ENCODE measurements at regions not wholly inside any gene's neighbourhood (a gene's known extent, or its start where the extent isn't known, plus 50 kb on each side); places are given as distances from the start of the nearest gene placed in this dataset.

DNA sequence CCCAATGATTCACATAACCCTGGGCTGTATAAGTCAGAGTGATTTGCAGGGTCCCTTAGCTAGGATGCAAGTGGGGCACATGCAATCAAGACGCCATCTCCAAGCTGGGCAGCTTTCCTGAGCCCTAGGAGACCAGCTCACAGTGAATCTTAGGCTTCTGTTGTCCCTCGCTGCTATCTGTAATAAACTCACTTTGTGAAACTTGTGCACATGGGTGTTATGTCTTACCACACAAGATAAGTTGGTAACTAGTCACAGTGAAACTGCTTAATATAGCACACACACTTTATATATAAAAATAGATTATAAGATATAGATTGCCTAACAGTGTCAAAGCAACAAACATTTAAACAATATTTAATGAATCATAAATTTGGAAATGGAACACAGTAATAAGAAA is 658.5 kb downstream of the SLCO4C1 start:
- TF ChIP-seq, protein P1, sequence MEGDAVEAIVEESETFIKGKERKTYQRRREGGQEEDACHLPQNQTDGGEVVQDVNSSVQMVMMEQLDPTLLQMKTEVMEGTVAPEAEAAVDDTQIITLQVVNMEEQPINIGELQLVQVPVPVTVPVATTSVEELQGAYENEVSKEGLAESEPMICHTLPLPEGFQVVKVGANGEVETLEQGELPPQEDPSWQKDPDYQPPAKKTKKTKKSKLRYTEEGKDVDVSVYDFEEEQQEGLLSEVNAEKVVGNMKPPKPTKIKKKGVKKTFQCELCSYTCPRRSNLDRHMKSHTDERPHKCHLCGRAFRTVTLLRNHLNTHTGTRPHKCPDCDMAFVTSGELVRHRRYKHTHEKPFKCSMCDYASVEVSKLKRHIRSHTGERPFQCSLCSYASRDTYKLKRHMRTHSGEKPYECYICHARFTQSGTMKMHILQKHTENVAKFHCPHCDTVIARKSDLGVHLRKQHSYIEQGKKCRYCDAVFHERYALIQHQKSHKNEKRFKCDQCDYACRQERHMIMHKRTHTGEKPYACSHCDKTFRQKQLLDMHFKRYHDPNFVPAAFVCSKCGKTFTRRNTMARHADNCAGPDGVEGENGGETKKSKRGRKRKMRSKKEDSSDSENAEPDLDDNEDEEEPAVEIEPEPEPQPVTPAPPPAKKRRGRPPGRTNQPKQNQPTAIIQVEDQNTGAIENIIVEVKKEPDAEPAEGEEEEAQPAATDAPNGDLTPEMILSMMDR (conservative IDR thresholded peaks at IDR 0.05; ENCODE audit: low read length): no peak
- no peak for TF ChIP-seq EZH2phosphoT487 (IDR thresholded peaks at IDR 0.05; ENCODE audit: borderline replicate concordance)
